ENCODE measurements at regions not wholly inside any gene's neighbourhood (a gene's known extent, or its start where the extent isn't known, plus 50 kb on each side); places are given as distances from the start of the nearest gene placed in this dataset.

GRCh38 chr1:199202331-199202730 lies 563.5 kb downstream of the PTPRC start:
- TF ChIP-seq CTCF (IDR thresholded peaks at IDR 0.05 in 4 of 5, conservative IDR thresholded peaks at IDR 0.05 in 1 of 5) (no peak), POLR2A (IDR thresholded peaks at IDR 0.05) (no peak)

Measured in gastrocnemius medialis (tissue), 4 donors.